DND-41 (cell line): ENCODE measurements at regions not wholly inside any gene's neighbourhood (a gene's known extent, or its start where the extent isn't known, plus 50 kb on each side); places are given as distances from the start of the nearest gene placed in this dataset.

Source experiments
- ATAC-seq: fragments of 200-7000 bp; cut with Tn5 transposase; 3 replicates; pipeline ENCODE4 v1.9.1; 2021; ENCODE audit warnings: low read depth; ENCODE audit not compliant: insufficient read depth
- DNase-seq: peaks from one replicate; pipeline ENCODE4 v3.0.0-alpha.2; 2020
- H2AFZ ChIP-seq: 2 replicates; pipeline ENCODE4 v1.6.0; 2012; ENCODE audit warnings: low read depth, low read length
- H3K27ac ChIP-seq: 2 replicates; pipeline ENCODE4 v1.5.1; 2012; ENCODE audit warnings: low read length, inconsistent platforms
- H3K27me3 ChIP-seq: fragments of 200-600 bp; sonication (generic); 2 replicates; pipeline ENCODE4 v1.6.0; 2012; ENCODE audit warnings: low read length, mild to moderate bottlenecking, inconsistent platforms; ENCODE audit not compliant: insufficient read depth, poor library complexity
- H3K36me3 ChIP-seq: 2 replicates; pipeline ENCODE4 v1.5.1; 2012; ENCODE audit warnings: low read length, inconsistent platforms; ENCODE audit not compliant: insufficient read depth
- H3K4me1 ChIP-seq: 2 replicates; pipeline ENCODE4 v1.5.1; 2012; ENCODE audit warnings: mild to moderate bottlenecking, low read length; ENCODE audit not compliant: insufficient read depth
- H3K4me2 ChIP-seq: 2 replicates; pipeline ENCODE4 v1.6.0; 2012; ENCODE audit warnings: mild to moderate bottlenecking, moderate library complexity, low read length, inconsistent platforms; ENCODE audit not compliant: insufficient read depth
- H3K4me3 ChIP-seq, 2 experiments: fragments of 200-600 bp in 1 of 2; shearing (Covaris generic) in 1 of 2; 2 replicates each; pipeline ENCODE4 v1.5.1; 2012 to 2016; ENCODE audit warnings: inconsistent platforms in 2 of 2, low read length in 2 of 2, mild to moderate bottlenecking in 2 of 2, low read depth in 1 of 2, moderate library complexity in 1 of 2
- H3K79me2 ChIP-seq: 2 replicates; pipeline ENCODE4 v1.6.0; 2012; ENCODE audit warnings: low read length, inconsistent platforms; ENCODE audit not compliant: insufficient read depth
- H3K9ac ChIP-seq: 2 replicates; pipeline ENCODE4 v1.6.0; 2012; ENCODE audit warnings: low read depth, mild to moderate bottlenecking, inconsistent platforms, low read length, moderate library complexity
- H3K9me3 ChIP-seq: 2 replicates; pipeline ENCODE4 v1.5.1; 2012; ENCODE audit warnings: low read length, moderate library complexity, mild to moderate bottlenecking, inconsistent platforms; ENCODE audit not compliant: insufficient read depth, severe bottlenecking
- H4K20me1 ChIP-seq: 2 replicates; pipeline ENCODE4 v1.6.0; 2012; ENCODE audit warnings: low read length; ENCODE audit not compliant: insufficient read depth
- EZH2 ChIP-seq: IDR thresholded peaks from 3 replicates; pipeline ENCODE4 v1.6.1; 2012; ENCODE audit warnings: borderline replicate concordance, low read depth, mild to moderate bottlenecking, moderate library complexity, low read length, inconsistent platforms; ENCODE audit not compliant: severe bottlenecking
- TF ChIP-seq, protein P1 (sequence below): IDR thresholded peaks from 2 replicates; pipeline ENCODE4 v1.5.1; 2012; ENCODE audit warnings: borderline replicate concordance, low read length, moderate library complexity, mild to moderate bottlenecking; ENCODE audit not compliant: poor library complexity, severe bottlenecking; ENCODE audit errors: extremely low read depth

- H3K79me2 ChIP-seq, result no peaks in the 10 kb centered on the region
- no peaks in the 10 kb centered on the region for H3K4me1 ChIP-seq
- no peaks in the 10 kb centered on the region for H3K9me3 ChIP-seq
- no peak overlapping the region for H2AFZ ChIP-seq
- no peak overlapping the region for H3K4me3 ChIP-seq
- H3K4me2 ChIP-seq, result no peak overlapping the region
- DNase-seq (no peak), ATAC-seq (no peak)
- TF ChIP-seq, protein P1, sequence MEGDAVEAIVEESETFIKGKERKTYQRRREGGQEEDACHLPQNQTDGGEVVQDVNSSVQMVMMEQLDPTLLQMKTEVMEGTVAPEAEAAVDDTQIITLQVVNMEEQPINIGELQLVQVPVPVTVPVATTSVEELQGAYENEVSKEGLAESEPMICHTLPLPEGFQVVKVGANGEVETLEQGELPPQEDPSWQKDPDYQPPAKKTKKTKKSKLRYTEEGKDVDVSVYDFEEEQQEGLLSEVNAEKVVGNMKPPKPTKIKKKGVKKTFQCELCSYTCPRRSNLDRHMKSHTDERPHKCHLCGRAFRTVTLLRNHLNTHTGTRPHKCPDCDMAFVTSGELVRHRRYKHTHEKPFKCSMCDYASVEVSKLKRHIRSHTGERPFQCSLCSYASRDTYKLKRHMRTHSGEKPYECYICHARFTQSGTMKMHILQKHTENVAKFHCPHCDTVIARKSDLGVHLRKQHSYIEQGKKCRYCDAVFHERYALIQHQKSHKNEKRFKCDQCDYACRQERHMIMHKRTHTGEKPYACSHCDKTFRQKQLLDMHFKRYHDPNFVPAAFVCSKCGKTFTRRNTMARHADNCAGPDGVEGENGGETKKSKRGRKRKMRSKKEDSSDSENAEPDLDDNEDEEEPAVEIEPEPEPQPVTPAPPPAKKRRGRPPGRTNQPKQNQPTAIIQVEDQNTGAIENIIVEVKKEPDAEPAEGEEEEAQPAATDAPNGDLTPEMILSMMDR, result no peak
- no peak overlapping the region for H3K27ac ChIP-seq
- H4K20me1 ChIP-seq, result no peaks in the 10 kb centered on the region
- no peak overlapping the region for H3K9ac ChIP-seq
- no peaks in the 10 kb centered on the region for H3K27me3 ChIP-seq
- H3K36me3 ChIP-seq, result no peaks in the 10 kb centered on the region
These were observed 727.8 kb downstream of the GBE1 start for GRCh38 chr3:81033684-81034083.

- H3K4me2 ChIP-seq, result no peak overlapping the region
- no peak overlapping the region for H2AFZ ChIP-seq
- H3K4me3 ChIP-seq, result no peak overlapping the region
- no peaks in the 10 kb centered on the region for H3K9me3 ChIP-seq
- H3K9ac ChIP-seq, result no peak overlapping the region
- H4K20me1 ChIP-seq, result no peaks in the 10 kb centered on the region
- no peak overlapping the region for H3K27ac ChIP-seq
- DNase-seq (no peak), ATAC-seq (no peak)
- no peaks in the 10 kb centered on the region for H3K27me3 ChIP-seq
- H3K79me2 ChIP-seq, result no peaks in the 10 kb centered on the region
- H3K36me3 ChIP-seq, result no peaks in the 10 kb centered on the region
- TF ChIP-seq EZH2, result no peak
- TF ChIP-seq, protein P1, result no peak
- H3K4me1 ChIP-seq, result no peaks in the 10 kb centered on the region
These were observed 728.3 kb downstream of the GBE1 start for GRCh38 chr3:81033185-81033584.

- H2AFZ ChIP-seq, result no peak overlapping the region
- H3K27ac ChIP-seq, result no peak overlapping the region
- no peaks in the 10 kb centered on the region for H3K27me3 ChIP-seq
- no peak for ATAC-seq
- no peak for DNase-seq
- no peaks in the 10 kb centered on the region for H3K79me2 ChIP-seq
- no peak for TF ChIP-seq EZH2
- TF ChIP-seq, protein P1, result no peak
- no peak overlapping the region for H3K9ac ChIP-seq
- H3K4me3 ChIP-seq, result no peak overlapping the region
- H4K20me1 ChIP-seq, result no peaks in the 10 kb centered on the region
- H3K4me1 ChIP-seq, result no peaks in the 10 kb centered on the region
- H3K36me3 ChIP-seq, result no peaks in the 10 kb centered on the region
- no peaks in the 10 kb centered on the region for H3K9me3 ChIP-seq
- no peak overlapping the region for H3K4me2 ChIP-seq
These were observed 731.6 kb downstream of the GBE1 start for GRCh38 chr3:81029861-81030260.

GRCh38 chr3:81027344-81027743, 734.1 kb downstream of the GBE1 start:
- DNase-seq (no peak), ATAC-seq (no peak)
- H3K79me2 ChIP-seq, result no peaks in the 10 kb centered on the region
- no peak overlapping the region for H3K4me3 ChIP-seq
- no peak overlapping the region for H3K9ac ChIP-seq
- no peaks in the 10 kb centered on the region for H3K9me3 ChIP-seq
- no peaks in the 10 kb centered on the region for H3K27me3 ChIP-seq
- no peak overlapping the region for H3K4me2 ChIP-seq
- no peak overlapping the region for H3K27ac ChIP-seq
- no peaks in the 10 kb centered on the region for H4K20me1 ChIP-seq
- TF ChIP-seq, protein P1, result no peak
- TF ChIP-seq EZH2, result no peak
- no peaks in the 10 kb centered on the region for H3K4me1 ChIP-seq
- no peaks in the 10 kb centered on the region for H3K36me3 ChIP-seq
- H2AFZ ChIP-seq, result no peak overlapping the region
